ENCODE measurements at regions not wholly inside any gene's neighbourhood (a gene's known extent, or its start where the extent isn't known, plus 50 kb on each side); places are given as distances from the start of the nearest gene placed in this dataset.

DNA sequence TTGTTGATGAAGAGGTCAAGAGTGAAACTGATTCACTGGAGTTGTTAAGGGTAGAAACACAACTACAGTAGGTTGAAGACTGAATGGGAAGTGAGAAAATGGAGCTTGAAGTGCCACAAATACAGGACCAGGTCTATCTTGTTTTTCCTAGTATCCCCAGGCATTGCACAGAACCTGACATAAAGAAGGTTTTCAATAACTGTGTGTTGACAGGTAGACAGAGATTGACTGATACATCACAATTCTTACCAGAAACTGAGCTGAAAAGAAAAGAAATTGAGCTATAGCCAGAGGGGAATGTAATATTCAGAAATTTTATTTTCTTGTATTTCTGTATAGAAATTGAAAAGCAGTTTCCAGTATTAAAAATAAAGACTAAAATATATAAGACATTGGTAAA, 767.7 kb downstream of the PCDH17 start:
- TF ChIP-seq POLR2AphosphoS5 (IDR thresholded peaks at IDR 0.05; ENCODE audit: low read depth, low read length) (no peak), POLR2A (IDR thresholded peaks at IDR 0.05; ENCODE audit: low read depth, low read length) (no peak), PAX5 (IDR thresholded peaks at IDR 0.05; ENCODE audit: insufficient read depth, low read length, severe bottlenecking) (no peak)

Measured in GM12891 (cell line).